GM19468 (cell line): ENCODE measurements at regions not wholly inside any gene's neighbourhood (a gene's known extent, or its start where the extent isn't known, plus 50 kb on each side); places are given as distances from the start of the nearest gene placed in this dataset.
"Not testable (repeated sequence)": the region's sequence is repeated elsewhere in the genome, so short reads cannot be mapped to it uniquely, and the experiment has no call there.

Source experiments
- ATAC-seq: cut with Tn5 transposase; IDR thresholded peaks from one replicate; pipeline ENCODE4 v1.9.1; 2021; ENCODE audit warnings: mild to moderate bottlenecking, moderate library complexity, moderate number of reproducible peaks; ENCODE audit not compliant: unreplicated experiment; ENCODE audit errors: extremely low read depth

DNA sequence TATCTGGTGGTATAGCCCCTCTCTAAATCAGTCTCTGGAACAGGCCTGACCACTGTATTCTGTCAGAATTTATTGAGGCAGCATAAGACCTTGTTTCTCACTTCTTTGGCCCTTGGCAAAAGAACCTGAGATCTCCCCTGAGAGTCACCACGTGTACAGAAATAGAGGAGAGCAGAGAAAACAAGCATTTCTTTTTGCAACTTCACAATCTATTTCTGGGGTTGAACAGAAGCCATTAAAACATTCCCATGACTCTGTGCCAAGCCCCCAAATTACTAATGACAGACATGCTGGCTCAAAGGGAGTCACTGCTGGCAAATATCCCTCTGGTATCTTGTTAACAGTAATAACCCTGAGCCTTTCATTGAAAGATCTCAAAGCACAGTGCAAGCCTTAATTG lies 395.3 kb downstream of the MAFB start:
- no peak for ATAC-seq

DNA sequence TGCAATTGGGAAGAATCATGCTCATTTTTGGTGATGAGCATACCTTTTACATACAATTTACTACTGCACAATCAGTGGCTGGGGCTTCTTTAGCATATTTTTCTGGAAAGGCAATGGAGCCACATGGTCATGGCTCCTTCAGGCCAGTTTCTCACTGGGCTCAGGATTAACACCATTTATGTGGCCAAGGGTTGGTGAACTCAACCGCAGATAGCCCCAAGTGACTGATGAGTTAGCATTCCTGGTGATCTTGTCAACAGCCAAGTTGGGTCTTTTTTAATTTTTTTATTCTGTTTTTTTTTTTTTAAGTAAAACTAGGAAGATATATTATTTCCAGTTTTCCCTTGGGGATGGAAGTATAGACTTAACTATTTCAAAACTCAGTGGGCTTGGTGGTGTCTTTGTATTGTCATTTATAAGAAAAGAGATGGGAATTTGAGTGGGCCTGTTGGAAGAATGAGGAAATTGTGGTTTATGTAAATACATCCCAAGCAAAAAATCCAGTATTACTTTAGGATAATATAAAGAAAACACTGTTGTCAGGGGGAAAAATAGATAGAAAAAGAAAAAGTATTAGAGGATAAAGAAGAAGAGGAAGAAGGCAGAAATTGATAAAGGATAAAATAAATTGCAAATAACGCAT lies 397.4 kb downstream of the MAFB start:
- no peak for ATAC-seq

DNA sequence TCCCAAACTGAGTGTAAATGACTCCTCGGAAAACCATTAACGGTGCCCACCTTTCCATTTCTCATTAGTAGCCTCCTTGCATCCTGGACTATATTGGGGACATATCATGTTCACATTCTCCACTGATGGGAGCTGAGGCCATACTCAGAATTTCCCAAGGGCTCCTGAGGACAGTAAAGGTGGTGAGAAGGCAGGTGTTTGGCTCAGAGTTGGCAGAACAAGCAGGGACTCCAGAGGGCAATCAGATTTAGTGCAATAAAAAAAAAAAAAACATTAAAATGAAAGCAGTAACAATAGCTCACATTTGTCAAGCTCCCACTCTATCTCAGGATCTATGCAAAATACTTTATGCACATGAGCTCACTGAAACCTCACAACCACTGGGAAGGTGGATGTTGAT lies 401.4 kb downstream of the MAFB start:
- ATAC-seq, result no peak

DNA sequence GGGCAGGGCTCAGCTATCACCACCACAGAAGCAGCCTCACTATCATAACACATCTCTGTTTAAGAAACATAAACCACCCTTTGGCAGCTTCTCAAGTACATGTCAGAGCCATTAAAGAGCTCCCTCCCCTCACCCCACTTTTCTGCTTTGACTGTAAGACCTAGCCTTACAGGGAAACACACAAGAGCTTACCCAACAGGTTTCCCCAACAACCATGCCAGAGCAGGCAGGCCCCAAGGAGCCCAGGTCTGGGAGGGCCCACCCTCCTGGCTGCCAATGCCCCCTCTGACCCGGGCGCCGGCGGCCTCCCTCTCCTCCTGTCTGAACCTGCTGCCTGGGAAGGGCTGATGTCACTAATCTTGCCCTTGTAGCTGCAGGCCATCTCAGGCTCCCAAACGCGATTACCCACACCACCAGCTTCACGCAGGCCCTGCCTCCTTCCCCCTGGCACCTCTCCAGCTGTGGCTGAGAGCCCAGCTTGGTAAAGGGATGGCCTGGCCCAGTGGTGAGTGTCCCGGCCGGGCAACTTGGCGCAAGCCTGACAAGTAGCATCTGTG lies 402.0 kb downstream of the MAFB start:
- no peak for ATAC-seq

DNA sequence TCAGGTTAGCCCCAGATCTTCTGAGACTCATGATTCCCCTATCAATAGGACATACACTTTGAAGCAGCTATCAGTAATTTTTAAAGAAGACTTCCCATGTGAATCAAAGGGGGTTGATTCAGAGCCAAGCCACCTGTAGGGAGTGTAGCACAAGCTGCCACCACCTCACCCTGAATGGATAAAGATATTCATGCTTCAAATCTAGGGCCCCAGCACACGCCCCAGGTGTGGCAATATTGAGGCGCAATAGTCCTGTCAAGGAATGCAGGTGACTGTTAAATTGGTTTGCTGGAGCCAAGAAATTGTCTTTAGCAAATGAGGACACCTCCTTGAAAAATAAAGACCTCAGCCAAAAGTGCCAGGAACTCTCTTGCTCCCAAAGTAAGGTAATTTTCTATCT lies 404.4 kb downstream of the MAFB start:
- no peak for ATAC-seq

DNA sequence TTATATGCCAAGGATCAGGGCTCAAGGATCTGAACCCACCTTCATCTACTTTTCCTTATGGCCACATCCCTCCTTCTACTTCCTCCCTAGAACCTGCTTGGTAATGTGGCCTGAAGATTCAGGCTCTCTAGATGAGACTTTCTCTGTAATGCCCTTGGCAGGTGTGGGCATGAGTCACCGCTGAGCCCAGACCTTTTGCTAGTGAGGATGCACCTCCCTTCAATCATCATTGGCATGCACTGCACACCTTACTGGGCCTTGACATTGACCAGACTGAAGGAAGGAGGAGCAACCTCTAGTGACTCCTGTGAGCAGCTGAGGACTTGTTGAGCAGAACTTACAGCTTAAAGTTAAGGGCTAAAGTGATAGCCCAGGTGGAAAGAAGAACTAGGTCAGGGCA lies 405.3 kb downstream of the MAFB start:
- no peak for ATAC-seq

DNA sequence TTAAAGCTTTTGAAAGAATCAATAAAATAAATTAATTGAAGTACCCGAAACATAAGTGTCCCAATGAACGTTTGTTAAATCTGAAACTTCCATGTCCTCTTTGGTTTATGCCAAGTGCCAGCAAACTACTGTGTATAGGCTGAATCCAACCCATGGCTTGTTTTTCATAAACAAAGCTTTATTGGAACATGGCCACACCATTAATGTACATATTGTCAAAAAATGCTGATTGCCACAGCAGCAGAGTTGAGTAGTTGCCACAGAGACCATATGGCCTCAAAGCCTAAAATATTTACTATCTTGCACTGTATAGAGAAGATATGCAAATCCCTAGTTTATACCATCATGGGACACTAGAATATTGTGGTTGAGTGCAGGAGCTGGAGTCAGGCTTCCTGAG lies 406.1 kb downstream of the MAFB start:
- ATAC-seq, result no peak

DNA sequence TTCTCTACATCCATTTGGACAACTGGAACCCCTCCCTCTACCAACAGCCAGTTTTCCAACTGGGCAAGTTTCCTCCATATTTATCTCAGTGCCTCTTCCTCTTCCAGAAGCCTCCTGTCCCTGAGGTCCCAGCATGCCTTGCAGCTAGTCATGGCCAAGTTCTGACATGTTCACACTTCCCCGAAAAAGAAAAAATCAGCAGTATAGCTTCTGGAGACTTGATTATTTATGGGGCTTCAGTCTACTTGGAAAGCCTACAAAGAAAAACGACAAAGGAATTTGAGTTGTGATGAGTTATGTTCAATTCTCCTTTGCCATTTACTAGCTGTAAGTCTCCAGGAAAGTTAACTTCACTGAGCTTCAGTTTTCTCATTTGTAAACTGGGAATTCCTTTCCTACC lies 406.5 kb downstream of the MAFB start:
- ATAC-seq, result no peak

DNA sequence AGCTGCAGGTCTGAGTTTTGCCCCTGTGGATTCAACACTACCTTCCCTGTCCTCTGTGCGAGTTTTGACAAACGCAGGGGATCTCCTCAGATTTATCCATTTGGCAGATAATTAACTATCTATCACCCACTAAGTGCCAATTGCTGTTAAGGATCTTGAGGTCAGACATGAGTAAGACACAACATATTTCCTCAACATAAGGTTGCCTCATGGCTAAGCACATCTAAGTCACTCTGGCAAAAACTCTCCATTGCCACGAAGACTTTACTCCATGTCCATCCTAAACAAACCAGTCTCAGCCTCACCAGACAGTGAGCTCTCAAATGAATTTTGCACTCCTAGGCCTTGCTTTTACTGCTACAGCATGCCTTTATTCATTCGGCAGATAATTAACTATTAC lies 408.4 kb downstream of the MAFB start:
- ATAC-seq, result no peak

DNA sequence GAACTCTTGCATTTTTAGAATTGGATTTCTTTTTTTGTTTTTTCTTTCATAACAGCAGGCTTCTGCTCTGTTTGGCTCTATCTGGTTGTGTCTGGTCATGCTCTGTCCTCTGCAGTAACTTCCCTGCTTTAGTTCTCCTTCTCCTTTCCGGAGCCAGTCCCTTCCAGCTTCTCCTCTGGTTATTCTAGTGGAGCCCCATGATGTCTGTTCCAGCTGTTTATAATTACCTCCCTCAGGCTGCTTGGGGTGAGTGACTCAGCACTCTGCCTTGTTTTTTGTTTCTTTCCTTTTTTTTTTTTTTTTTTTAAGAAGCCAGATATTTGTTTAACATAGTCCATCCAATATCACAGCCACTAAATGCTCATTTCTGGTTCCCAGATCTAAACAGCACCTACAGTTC lies 409.6 kb downstream of the MAFB start:
- no peak for ATAC-seq

DNA sequence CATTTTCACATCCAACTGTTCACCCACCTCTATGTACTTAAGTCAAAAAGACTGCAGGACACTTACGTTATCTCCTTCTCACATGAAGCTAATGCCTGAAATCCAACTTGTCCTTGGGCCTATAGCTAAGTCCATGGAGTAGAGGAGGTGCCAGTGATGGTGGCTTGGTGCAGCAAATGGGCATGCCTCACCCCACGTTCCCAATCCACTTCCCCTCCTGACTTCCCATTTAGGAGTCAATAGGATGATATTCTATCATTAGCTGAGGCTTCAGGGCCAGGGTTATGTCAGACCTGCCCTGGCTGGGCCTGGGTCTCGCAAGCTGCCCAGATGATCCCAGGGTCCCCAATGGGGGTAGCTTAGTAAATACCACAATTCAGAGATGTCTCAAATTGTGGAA lies 410.4 kb downstream of the MAFB start:
- no peak for ATAC-seq

DNA sequence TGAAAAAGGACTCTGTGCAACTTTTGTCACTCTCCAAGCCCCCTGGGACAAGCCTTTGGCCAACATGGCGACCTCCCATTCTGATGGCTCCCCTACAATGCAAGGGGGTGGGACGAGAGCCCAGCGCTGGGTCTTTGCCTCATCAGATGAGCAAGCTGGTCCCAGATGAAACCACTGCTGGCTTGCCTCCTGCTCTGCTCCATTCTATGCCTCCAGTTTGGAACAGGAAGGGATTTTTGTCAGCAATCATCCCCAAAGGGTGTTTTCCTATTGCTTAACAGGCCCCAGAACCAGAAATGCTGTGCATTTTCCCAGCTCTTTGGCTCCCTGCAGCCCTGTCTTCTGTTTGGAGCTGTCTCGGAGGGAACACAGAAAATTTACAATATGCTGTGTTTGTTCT lies 412.7 kb downstream of the MAFB start:
- no peak for ATAC-seq

DNA sequence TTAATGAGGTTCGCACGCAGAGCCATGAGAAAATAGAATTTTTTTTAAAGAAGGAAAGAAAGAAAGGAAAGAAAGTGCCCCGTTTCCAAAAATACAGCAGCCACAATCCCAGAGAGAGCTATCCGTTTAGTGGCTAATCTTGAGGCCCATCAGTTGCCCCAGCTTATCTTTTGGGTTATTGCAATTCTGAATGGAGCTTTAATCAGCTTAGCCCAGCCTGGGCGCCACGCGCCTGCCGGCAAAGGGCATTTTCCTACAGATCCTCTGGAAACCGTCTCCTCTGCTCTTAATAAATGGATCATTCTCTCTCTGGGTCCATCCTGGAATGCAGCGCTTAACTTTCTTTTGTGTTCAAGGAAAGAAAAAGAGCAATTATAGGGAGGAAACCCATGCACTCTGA lies 413.3 kb downstream of the MAFB start:
- no peak for ATAC-seq

DNA sequence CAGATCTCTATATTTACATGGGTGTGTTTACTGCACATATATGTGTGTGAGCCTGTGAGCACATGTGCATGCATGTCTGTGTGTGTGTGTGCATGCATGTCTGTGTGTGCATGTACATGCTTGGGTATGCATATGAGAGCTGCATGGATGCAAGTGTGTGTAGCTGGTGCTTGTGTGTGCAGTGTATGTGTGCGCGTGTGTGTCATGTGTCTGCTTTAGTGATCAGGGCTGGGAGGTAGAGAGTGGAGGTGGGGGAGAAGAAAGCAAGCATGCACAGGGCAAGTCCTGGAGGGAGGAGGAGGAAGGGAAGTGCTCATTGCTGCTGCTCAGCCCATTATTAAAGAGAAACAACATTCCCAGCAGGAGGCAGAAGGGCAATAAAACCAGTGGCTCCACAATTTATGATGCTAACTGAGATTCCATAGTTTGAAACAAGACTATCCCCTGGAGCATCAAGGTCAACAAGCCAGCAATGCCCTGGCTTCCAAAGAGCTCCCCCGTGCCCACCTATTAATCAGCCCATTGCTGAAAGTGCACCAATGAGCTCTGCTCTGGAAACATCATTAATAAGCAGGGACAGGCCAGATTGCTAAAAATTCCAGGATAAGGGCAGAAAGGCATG lies 414.0 kb downstream of the MAFB start:
- no peak for ATAC-seq

DNA sequence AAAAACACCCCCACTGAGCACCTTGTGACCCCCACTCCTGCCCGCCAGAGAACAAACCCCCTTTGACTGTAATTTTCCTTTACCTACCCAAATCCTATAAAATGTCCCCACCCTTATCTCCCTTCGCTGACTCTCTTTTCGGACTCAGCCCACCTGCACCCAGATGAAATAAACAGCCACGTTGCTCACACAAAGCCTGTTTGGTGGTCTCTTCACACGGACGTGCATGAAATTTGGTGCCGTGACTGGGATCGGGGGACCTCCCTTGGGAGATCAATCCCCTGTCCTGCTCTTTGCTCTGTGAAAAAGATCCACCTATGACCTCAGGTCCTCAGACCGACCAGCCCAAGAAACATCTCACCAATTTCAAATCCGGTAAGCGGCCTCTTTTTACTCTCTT lies 419.8 kb downstream of the MAFB start:
- ATAC-seq, result not testable (repeated sequence)

DNA sequence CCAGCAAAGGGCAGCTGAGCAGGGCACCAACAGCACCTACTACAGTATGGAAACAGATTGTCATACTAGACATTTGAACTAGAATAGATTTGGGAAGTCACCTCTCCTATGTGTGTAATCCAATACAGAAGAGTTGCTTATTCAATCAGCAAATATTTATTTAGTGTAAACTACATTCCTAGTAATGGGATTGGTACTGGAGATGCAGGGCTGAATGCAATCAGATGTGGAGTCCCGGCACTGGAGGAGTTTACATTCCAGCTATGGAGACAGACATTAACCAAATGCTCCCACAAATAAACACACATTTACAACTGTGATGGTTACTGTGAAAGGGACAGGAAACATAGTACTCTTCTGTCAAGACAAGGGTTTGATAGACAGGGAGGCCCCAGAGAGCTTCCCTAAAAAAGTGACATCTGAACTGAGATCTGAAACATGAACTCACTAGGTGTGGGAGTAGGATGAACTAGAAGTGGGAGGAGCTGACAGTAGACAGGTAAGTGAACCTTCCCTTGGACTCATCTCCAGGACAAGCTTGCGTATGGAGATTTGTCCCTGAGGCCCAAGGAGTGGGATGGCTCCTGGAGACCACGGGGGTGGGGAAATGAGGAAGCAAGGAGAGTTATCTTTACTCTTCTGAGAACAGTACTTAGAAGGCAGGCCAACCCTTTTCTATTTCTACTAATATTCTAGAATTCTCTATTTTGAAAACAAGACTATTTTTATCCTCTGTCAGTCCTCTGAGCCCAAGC lies 420.5 kb downstream of the MAFB start:
- no peak for ATAC-seq

DNA sequence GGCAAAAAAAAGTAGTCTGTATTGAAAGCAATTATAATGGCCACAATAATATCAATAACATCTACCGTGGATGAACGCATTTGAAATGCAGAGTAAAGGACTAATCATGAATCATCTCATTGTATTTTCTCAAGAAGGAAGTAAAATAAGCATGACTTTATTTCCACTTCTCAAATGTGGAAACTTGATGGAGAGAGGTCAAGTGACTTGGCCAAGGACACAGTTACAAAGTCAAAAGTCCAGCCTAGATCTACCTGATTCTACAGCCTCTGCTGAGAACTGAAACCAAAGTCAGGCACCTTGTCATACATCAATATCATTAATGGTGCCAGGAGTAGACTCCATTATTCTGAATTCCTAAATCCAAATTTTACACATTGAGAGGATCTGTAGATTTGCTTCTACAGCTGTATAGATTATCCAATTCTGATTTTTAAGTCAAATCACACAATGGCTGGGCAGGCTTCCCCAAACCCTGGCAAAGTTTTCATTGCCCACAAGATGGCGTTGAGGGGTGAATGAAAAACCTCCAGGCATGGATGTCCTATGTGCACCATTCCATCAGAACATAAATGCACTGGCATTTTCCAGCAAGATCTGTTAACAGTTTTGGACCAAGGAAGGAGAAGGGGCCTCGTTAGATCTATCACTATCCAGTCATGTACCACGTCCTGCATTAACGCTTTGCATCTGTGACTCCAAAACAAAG lies 423.1 kb downstream of the MAFB start:
- ATAC-seq, result no peak

DNA sequence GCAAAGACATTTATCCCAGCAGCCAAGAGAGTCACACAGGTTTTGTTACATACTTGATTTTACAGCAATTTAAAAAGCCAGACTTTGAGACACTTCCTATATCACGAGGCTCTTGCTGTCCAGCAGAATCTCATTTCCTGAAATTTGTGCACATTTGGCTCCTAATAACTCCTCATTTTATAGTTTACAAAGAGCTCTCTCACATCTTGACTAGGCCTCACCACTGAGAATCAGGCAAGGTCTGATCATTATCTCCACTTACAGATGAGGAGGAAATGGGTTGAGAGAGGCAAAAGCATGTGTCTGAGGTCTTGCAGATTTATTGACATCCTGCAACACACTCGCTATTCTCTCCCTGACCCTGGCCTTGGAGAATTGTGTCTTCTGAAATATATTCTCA lies 426.8 kb downstream of the MAFB start:
- ATAC-seq, result no peak

DNA sequence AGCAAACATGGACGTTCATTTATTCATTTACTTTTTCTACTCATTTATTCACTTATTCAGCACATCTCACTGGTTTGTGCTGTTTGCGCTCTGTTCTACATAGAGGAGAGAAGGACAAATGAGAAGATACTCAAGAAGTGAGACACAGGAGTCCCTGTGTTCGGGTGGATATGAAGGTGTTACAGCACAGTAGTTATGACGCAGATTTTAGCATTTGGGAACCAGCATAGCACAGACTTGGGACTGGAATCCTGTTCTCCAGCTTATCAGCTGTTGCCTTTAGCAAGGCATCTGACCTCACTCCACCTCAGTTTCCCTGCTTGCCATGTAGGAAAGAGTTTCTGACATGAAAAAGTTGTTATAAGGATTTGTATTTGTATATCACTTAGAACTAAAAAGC lies 430.1 kb downstream of the MAFB start:
- no peak for ATAC-seq

DNA sequence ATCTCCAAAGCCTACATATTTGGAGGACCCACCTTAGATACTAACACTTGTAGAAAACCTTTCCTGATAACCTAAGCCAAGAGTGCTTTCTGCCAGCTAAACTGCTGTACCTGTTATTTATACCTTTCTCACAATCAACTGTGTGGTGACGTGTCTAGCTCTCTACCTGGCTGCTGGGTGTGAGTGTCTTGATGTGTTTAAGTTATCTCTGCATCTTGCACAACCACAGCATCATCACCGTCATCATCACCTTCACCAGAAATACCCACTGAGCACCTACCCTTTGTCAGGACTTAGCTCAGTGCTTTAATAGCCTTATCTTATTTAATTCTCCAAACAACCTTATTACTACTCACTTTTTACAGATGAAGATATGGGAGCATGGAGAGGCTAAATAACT lies 431.3 kb downstream of the MAFB start:
- ATAC-seq, result no peak

DNA sequence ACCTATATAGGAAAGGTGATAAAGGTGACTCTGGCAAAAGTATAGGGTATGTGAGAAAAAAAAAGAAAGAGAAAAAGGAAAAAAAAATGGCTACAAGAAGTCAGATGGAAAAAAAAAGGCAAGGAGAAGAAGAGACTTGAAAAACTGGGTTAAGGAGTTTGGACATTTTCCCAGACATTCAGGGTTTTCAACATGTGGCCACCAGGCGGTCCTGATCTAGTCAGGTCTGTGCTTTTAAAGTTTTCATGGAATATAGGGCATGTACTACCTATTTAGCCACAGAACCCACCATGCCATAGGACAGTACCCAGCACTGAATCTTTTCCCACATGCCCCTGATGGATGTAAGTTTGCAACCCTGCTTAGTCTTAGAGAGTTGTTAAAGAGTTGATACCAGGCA lies 433.7 kb downstream of the MAFB start:
- no peak for ATAC-seq
